Epithelial cell of proximal tubule (primary cell): ENCODE measurements at regions not wholly inside any gene's neighbourhood (a gene's known extent, or its start where the extent isn't known, plus 50 kb on each side); places are given as distances from the start of the nearest gene placed in this dataset.
"Not testable (repeated sequence)": the region's sequence is repeated elsewhere in the genome, so short reads cannot be mapped to it uniquely, and the experiment has no call there.

Experiments used
- DNase-seq: peaks from one replicate; pipeline ENCODE4 v3.0.0-alpha.2; 2011; ENCODE audit warnings: low read depth
- H3K4me3 ChIP-seq: 2 replicates; pipeline ENCODE4 v1.5.1; 2011; ENCODE audit warnings: low read depth, mild to moderate bottlenecking, low read length
- CTCF ChIP-seq: conservative IDR thresholded peaks from 2 replicates; pipeline ENCODE4 v1.5.1; 2012; ENCODE audit warnings: low read depth, mild to moderate bottlenecking, low read length

- DNase-seq = no peak
- TF ChIP-seq CTCF = no peak
- H3K4me3 ChIP-seq = no peak overlapping the region
Measured at GRCh38 chr1:19024532-19024931, 68.1 kb upstream of the IFFO2 start.

GRCh38 chr1:19023787-19024186 lies 67.3 kb upstream of the IFFO2 start:
- no peak overlapping the region for H3K4me3 ChIP-seq
- no peak for TF ChIP-seq CTCF
- no peak for DNase-seq

GRCh38 chr1:19021845-19022244 lies 65.4 kb upstream of the IFFO2 start:
- TF ChIP-seq CTCF = no peak
- H3K4me3 ChIP-seq = no peak overlapping the region
- no peak for DNase-seq

- DNase-seq, H3K4me3 ChIP-seq: not testable (repeated sequence)
Measured at GRCh38 chr1:19019288-19019687, 62.8 kb upstream of the IFFO2 start.

GRCh38 chr1:19015476-19015875 lies 59.0 kb upstream of the IFFO2 start:
- no peak overlapping the region for H3K4me3 ChIP-seq
- no peak for DNase-seq
- no peak for TF ChIP-seq CTCF

GRCh38 chr1:19014765-19015164 lies 58.3 kb upstream of the IFFO2 start:
- DNase-seq = no peak
- H3K4me3 ChIP-seq = no peak overlapping the region
- TF ChIP-seq CTCF = no peak

- DNase-seq = peak; percentile 46
- no peak overlapping the region for H3K4me3 ChIP-seq
- TF ChIP-seq CTCF = no peak
Measured at GRCh38 chr1:19013826-19014548, 57.5 kb upstream of the IFFO2 start.
